GM23338 (cell line): ENCODE measurements at regions not wholly inside any gene's neighbourhood (a gene's known extent, or its start where the extent isn't known, plus 50 kb on each side); places are given as distances from the start of the nearest gene placed in this dataset.

ENCODE experiments used
- ATAC-seq: fragments of 200-7000 bp; cut with Tn5 transposase; 3 replicates; pipeline ENCODE4 v1.9.1; 2020
- DNase-seq: peaks from one replicate; pipeline ENCODE4 v3.0.0-alpha.2; 2015; ENCODE audit warnings: low spot score
- H2AFZ ChIP-seq: fragments of 200-600 bp; sonication (generic); 2 replicates; pipeline ENCODE4 v1.8.0; 2016; ENCODE audit warnings: antibody characterized with exemption, mild to moderate bottlenecking, moderate library complexity
- H3F3A ChIP-seq: fragments of 200-600 bp; sonication (generic); replicated peaks from 2 replicates; pipeline ENCODE4 v1.8.0; 2017; ENCODE audit warnings: antibody characterized with exemption, mixed run types, low read depth
- H3K27ac ChIP-seq: fragments of 200-600 bp; sonication (generic); 2 replicates; pipeline ENCODE4 v1.6.1; 2016; ENCODE audit warnings: low read depth
- H3K27me3 ChIP-seq: fragments of 200-600 bp; sonication (generic); 2 replicates; pipeline ENCODE4 v1.8.0; 2016; ENCODE audit warnings: mild to moderate bottlenecking, mixed run types, moderate library complexity; ENCODE audit not compliant: insufficient read depth
- H3K36me3 ChIP-seq: fragments of 200-600 bp; sonication (generic); 2 replicates; pipeline ENCODE4 v1.8.0; 2016; ENCODE audit warnings: mild to moderate bottlenecking; ENCODE audit not compliant: insufficient read depth
- H3K4me1 ChIP-seq: fragments of 200-600 bp; sonication (generic); 2 replicates; pipeline ENCODE4 v1.8.0; 2016; ENCODE audit warnings: mild to moderate bottlenecking, moderate library complexity; ENCODE audit not compliant: insufficient read depth
- H3K4me2 ChIP-seq: fragments of 200-600 bp; sonication (generic); 2 replicates; pipeline ENCODE4 v1.7.1; 2017; ENCODE audit warnings: mixed run types
- H3K4me3 ChIP-seq: fragments of 200-600 bp; sonication (generic); 2 replicates; pipeline ENCODE4 v1.6.1; 2016; ENCODE audit warnings: mixed run types
- H3K79me2 ChIP-seq: fragments of 200-600 bp; sonication (generic); replicated peaks from 2 replicates; pipeline ENCODE4 v1.8.0; 2017; ENCODE audit warnings: mild to moderate bottlenecking; ENCODE audit not compliant: insufficient read depth
- H3K9me2 ChIP-seq: fragments of 200-600 bp; sonication (generic); 2 replicates; pipeline ENCODE4 v1.8.0; 2017; ENCODE audit not compliant: insufficient read depth
- H4K20me1 ChIP-seq: fragments of 200-600 bp; sonication (generic); replicated peaks from 2 replicates; pipeline ENCODE4 v1.8.0; 2017; ENCODE audit warnings: mild to moderate bottlenecking; ENCODE audit not compliant: insufficient read depth
- H3K27ac Mint-ChIP-seq: 2 replicates; pipeline ENCODE4 v1.8.0; 2020; ENCODE audit warnings: inconsistent platforms, mild to moderate bottlenecking, moderate library complexity, mixed read lengths
- H3K27me3 Mint-ChIP-seq: 3 replicates; pipeline ENCODE4 v1.8.0; 2022; ENCODE audit warnings: low read depth, mild to moderate bottlenecking, moderate library complexity, mixed read lengths, inconsistent platforms; ENCODE audit not compliant: insufficient read depth, poor library complexity
- H3K36me3 Mint-ChIP-seq: 3 replicates; pipeline ENCODE4 v1.8.0; 2021; ENCODE audit warnings: low read depth, mild to moderate bottlenecking, inconsistent platforms, moderate library complexity, mixed read lengths
- H3K4me1 Mint-ChIP-seq: 3 replicates; pipeline ENCODE4 v1.8.0; 2020; ENCODE audit warnings: mild to moderate bottlenecking, inconsistent platforms, mixed read lengths
- H3K4me3 Mint-ChIP-seq: 3 replicates; pipeline ENCODE4 v1.8.0; 2021; ENCODE audit warnings: moderate library complexity, mild to moderate bottlenecking, inconsistent platforms, mixed read lengths
- H3K9me3 Mint-ChIP-seq: 3 replicates; pipeline ENCODE4 v1.8.0; 2020; ENCODE audit warnings: moderate library complexity, mild to moderate bottlenecking, inconsistent platforms, mixed read lengths
- ETS1 ChIP-seq: IDR thresholded peaks from 2 replicates; pipeline ENCODE4 v1.6.1; 2016; ENCODE audit warnings: antibody characterized with exemption
- EZH2 ChIP-seq: fragments of 200-600 bp; sonication (generic); IDR thresholded peaks from one replicate; pipeline ENCODE4 v1.8.0; 2017; ENCODE audit warnings: antibody characterized with exemption, mild to moderate bottlenecking, low read depth; ENCODE audit not compliant: unreplicated experiment
- EZH2phosphoT487 ChIP-seq: fragments of 200-600 bp; sonication (generic); IDR thresholded peaks from one replicate; pipeline ENCODE4 v1.8.1; 2018; ENCODE audit warnings: antibody characterized with exemption; ENCODE audit not compliant: unreplicated experiment
- NANOG ChIP-seq: IDR thresholded peaks from 2 replicates; pipeline ENCODE4 v1.6.1; 2016; ENCODE audit warnings: antibody characterized with exemption, borderline replicate concordance
- POLR2AphosphoS5 ChIP-seq: IDR thresholded peaks from 2 replicates; pipeline ENCODE4 v1.6.1; 2016; ENCODE audit warnings: antibody characterized with exemption, low read depth
- ZNF114 ChIP-seq: fragments of 250-450 bp; sonication (Bioruptor Pico); IDR thresholded peaks from 2 replicates; pipeline ENCODE4 v1.5.0; 2020; ENCODE audit warnings: mild to moderate bottlenecking, moderate library complexity
- TF ChIP-seq, protein P1 (sequence below): fragments of 250-450 bp; sonication (Bioruptor Pico); IDR thresholded peaks from 2 replicates; pipeline ENCODE4 v1.5.0; 2020; ENCODE audit warnings: mild to moderate bottlenecking, moderate library complexity

GRCh38 chr1:29395736-29396437, 159.6 kb downstream of the PTPRU start (continued):
- TF ChIP-seq, protein P1, sequence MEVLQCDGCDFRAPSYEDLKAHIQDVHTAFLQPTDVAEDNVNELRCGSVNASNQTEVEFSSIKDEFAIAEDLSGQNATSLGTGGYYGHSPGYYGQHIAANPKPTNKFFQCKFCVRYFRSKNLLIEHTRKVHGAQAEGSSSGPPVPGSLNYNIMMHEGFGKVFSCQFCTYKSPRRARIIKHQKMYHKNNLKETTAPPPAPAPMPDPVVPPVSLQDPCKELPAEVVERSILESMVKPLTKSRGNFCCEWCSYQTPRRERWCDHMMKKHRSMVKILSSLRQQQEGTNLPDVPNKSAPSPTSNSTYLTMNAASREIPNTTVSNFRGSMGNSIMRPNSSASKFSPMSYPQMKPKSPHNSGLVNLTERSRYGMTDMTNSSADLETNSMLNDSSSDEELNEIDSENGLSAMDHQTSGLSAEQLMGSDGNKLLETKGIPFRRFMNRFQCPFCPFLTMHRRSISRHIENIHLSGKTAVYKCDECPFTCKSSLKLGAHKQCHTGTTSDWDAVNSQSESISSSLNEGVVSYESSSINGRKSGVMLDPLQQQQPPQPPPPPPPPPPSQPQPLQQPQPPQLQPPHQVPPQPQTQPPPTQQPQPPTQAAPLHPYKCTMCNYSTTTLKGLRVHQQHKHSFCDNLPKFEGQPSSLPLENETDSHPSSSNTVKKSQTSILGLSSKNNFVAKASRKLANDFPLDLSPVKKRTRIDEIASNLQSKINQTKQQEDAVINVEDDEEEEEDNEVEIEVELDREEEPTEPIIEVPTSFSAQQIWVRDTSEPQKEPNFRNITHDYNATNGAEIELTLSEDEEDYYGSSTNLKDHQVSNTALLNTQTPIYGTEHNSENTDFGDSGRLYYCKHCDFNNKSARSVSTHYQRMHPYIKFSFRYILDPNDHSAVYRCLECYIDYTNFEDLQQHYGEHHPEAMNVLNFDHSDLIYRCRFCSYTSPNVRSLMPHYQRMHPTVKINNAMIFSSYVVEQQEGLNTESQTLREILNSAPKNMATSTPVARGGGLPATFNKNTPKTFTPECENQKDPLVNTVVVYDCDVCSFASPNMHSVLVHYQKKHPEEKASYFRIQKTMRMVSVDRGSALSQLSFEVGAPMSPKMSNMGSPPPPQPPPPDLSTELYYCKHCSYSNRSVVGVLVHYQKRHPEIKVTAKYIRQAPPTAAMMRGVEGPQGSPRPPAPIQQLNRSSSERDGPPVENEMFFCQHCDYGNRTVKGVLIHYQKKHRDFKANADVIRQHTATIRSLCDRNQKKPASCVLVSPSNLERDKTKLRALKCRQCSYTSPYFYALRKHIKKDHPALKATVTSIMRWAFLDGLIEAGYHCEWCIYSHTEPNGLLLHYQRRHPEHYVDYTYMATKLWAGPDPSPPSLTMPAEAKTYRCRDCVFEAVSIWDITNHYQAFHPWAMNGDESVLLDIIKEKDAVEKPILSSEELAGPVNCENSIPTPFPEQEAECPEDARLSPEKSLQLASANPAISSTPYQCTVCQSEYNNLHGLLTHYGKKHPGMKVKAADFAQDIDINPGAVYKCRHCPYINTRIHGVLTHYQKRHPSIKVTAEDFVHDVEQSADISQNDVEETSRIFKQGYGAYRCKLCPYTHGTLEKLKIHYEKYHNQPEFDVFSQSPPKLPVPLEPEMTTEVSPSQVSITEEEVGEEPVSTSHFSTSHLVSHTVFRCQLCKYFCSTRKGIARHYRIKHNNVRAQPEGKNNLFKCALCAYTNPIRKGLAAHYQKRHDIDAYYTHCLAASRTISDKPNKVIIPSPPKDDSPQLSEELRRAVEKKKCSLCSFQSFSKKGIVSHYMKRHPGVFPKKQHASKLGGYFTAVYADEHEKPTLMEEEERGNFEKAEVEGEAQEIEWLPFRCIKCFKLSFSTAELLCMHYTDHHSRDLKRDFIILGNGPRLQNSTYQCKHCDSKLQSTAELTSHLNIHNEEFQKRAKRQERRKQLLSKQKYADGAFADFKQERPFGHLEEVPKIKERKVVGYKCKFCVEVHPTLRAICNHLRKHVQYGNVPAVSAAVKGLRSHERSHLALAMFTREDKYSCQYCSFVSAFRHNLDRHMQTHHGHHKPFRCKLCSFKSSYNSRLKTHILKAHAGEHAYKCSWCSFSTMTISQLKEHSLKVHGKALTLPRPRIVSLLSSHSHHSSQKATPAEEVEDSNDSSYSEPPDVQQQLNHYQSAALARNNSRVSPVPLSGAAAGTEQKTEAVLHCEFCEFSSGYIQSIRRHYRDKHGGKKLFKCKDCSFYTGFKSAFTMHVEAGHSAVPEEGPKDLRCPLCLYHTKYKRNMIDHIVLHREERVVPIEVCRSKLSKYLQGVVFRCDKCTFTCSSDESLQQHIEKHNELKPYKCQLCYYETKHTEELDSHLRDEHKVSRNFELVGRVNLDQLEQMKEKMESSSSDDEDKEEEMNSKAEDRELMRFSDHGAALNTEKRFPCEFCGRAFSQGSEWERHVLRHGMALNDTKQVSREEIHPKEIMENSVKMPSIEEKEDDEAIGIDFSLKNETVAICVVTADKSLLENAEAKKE (CRISPR knock-in tag) = no peak
- TF ChIP-seq ZNF114 (CRISPR knock-in tag) = no peak
- TF ChIP-seq POLR2AphosphoS5 = no peak
- no peak for TF ChIP-seq EZH2
- no peak for TF ChIP-seq ETS1

DNA sequence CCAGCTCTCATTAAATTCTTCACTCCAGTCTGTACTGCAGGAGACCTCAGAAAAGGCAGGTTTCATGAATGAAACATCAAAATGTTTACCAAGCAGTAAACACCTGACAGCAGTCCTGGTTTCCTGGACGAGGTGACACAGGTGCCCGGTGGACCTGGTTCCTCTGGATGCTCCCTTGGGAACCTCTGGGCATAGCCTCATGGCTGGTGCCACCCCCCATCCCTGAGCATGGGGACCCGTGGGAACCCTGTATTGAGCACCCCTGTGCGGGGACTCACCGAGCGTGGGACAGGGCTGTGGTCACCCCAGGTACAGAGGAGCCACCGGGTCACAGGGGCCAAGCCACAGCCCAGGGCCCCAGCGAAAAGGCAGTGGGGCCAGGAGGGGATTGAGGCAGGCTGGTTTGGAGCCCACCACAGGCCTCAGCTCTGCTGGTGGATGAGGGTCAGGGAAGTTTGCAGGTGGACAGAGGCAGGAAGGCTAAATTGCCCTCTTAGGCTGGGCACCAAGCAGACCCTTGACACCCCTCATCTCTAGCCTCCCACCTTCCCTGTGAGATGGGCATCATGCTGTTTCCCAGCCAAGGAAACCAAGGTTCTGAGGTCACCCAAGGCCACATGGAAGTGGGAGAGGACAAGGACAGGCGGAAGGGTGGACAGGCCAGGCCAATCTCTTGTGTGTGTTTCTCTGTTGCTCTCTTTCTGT, 158.4 kb downstream of the PTPRU start:
- Histone ChIP-seq H3K4me1 (no peaks in the 10 kb centered on the region), H4K20me1 (no peaks in the 10 kb centered on the region), H3K27ac (no peak overlapping the region), H3K36me3 (no peaks in the 10 kb centered on the region), H3K4me3 (no peak overlapping the region), H3F3A (no peaks in the 10 kb centered on the region), H2AFZ (no peak overlapping the region), H3K27me3 (no peaks in the 10 kb centered on the region), H3K9me2 (no peaks in the 10 kb centered on the region), H3K79me2 (no peaks in the 10 kb centered on the region), H3K4me2 (no peak overlapping the region)
- peaks cover 5% of the 10 kb centered on the region; the same call in 1 of the 3 replicates for H3K4me1 Mint-ChIP-seq
- H3K27ac Mint-ChIP-seq = no peak overlapping the region
- H3K9me3 Mint-ChIP-seq = peaks cover 7% of the 10 kb centered on the region; the same call in 2 of the 3 replicates
- H3K36me3 Mint-ChIP-seq = no peaks in the 10 kb centered on the region
- no peak for DNase-seq
- H3K4me3 Mint-ChIP-seq = no peak overlapping the region
- H3K27me3 Mint-ChIP-seq = peaks cover 9% of the 10 kb centered on the region
- no peak for ATAC-seq
- TF ChIP-seq EZH2phosphoT487 (no peak), NANOG (no peak)
- TF ChIP-seq, protein P1 (CRISPR knock-in tag) = no peak
